Urinary bladder (tissue), 3 donors: ENCODE measurements at regions not wholly inside any gene's neighbourhood (a gene's known extent, or its start where the extent isn't known, plus 50 kb on each side); places are given as distances from the start of the nearest gene placed in this dataset.

Experiments
- DNase-seq: peaks from one replicate; pipeline ENCODE4 v3.0.0-alpha.2; 2015; ENCODE audit errors: extremely low spot score
- H3K27ac ChIP-seq: one replicate; pipeline ENCODE4 v1.5.1; 2013; ENCODE audit warnings: low read depth, mild to moderate bottlenecking, moderate library complexity
- H3K36me3 ChIP-seq: one replicate; pipeline ENCODE4 v1.6.1; 2013; ENCODE audit warnings: mild to moderate bottlenecking, moderate library complexity; ENCODE audit not compliant: insufficient read depth
- H3K4me1 ChIP-seq: one replicate; pipeline ENCODE4 v1.6.1; 2013; ENCODE audit warnings: mild to moderate bottlenecking, moderate library complexity; ENCODE audit not compliant: insufficient read depth
- H3K4me3 ChIP-seq: one replicate; pipeline ENCODE4 v1.5.1; 2013; ENCODE audit warnings: low read depth, low read length
- WGBS: extraction: QIAGEN DNeasy Blood & Tissue Kit; methylation state at CpG from one replicate; pipeline ENCODE4 v1.1.7; 2013; 5-methylcytosine and 5-hydroxymethylcytosine counted together
- donor health status: healthy with polysubstance abuse.
- donor health status: healthy.

DNA sequence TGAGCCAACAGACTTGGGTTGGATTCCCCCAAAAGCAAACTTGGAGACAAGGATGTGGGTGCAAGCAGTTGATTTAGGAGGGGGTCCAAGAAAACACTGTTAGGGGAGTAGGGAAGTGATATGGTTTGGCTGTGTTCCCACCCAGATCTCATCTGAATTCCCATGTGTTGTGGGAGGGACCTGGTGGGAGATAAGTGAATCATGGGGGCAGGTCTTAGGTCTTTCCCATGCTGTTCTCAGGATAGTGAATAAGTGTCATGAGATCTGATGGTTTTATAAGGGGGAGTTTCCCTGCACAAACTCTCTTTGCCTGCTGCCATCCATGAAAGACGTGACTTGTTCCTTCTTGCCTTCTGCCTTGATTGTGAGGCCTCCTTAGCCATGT lies 542.6 kb downstream of the DHX35 start:
- Histone ChIP-seq H3K4me1 (no peaks in the 10 kb centered on the region), H3K4me3 (no peak overlapping the region), H3K27ac (no peak overlapping the region), H3K36me3 (no peaks in the 10 kb centered on the region)
- WGBS: 63% methylated on average over 1 of the region's 1 CpG
- no peak for DNase-seq

DNA sequence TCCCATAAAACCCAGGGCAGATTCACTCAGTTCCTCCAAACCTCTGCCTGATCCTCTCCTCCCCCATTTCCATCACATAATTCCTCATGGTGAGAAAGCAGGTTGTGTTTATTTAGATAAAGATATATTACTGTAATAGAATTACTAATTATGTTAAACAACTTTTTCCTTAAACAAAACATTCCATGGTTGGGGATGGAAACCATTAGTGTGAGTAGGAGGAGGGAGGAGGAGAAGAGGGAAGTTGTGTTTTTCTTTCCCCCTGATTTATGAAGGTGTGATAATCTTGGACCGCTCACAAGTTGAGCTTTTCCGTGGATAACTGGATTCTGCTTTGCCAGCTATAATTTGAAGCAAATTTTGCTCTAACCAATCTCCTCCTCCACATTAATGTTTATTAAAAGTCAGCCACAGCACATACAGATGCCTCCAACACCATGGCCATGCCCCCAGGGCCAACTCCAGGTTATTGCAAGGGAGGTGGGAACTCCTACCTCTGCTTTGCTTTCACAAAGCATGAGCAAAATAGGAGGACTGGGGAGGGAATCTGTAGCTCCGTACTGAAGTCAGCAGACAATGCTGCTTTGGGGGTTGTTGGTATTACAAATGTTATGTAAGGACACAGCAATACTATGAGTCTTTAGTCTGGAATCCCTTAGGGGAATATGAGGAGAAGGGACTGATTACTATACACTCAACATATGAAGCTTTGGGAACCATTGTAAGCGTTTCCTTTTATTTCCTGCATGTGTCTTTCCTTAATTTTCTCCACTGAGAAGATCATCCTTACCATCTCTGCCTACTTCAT lies 542.0 kb downstream of the DHX35 start:
- H3K4me3 ChIP-seq: no peak overlapping the region
- no peaks in the 10 kb centered on the region for H3K4me1 ChIP-seq
- no peaks in the 10 kb centered on the region for H3K36me3 ChIP-seq
- peak; percentile 66 for DNase-seq
- 46% methylated on average over 4 of the region's 4 CpGs for WGBS
- H3K27ac ChIP-seq: no peak overlapping the region

DNA sequence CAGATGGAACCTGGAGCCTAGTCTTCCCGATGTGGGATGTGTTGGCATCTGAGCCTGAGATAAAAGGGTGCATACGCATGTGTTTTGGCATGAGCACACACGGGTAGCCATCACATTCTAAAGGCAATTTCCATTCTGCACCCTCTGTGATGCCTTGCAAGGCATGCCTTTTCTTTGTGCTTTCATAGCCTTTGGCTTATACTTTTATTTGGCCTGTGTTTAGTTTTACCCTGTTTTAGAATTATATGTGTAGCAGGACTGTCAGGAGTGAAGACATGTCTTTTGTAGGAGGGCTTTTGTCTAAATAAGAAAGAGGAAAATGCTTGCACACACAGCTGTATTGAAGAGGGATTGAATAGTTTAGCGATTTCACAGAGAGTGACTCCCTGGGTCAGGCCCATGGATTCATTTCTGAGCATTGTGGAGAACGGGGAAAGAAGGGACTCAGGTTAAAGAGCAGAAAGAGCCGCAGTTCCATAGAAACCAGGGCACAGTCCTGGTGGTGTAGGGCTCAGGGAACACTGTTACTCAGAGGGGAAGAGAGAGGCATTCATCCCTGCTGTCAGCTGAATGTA lies 530.2 kb downstream of the DHX35 start:
- Histone ChIP-seq H3K4me1 (no peaks in the 10 kb centered on the region), H3K36me3 (no peaks in the 10 kb centered on the region), H3K4me3 (no peak overlapping the region), H3K27ac (no peak overlapping the region)
- DNase-seq: no peak
- WGBS: 82% methylated on average over 6 of the region's 6 CpGs

DNA sequence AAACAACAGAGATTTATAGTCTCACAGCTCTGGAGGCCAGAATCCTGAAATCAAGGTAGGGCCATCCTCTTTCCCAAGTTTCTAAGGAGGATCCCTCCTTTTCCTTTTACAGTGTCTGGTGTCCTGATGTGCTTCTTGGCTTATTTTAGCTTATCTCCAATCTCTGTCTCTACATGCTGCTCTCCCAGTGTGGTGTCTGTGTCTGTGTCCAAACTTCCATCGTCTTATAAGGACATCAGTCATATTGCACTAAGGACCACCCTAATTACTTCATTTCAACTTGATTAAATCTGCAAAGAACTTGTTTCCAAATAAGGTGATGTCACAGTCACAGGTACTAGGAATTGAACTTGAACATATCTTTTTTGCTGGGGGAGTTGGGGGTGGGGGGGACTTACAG lies 529.6 kb downstream of the DHX35 start:
- 85% methylated on average over 1 of the region's 1 CpG for WGBS
- no peak overlapping the region for H3K27ac ChIP-seq

DNA sequence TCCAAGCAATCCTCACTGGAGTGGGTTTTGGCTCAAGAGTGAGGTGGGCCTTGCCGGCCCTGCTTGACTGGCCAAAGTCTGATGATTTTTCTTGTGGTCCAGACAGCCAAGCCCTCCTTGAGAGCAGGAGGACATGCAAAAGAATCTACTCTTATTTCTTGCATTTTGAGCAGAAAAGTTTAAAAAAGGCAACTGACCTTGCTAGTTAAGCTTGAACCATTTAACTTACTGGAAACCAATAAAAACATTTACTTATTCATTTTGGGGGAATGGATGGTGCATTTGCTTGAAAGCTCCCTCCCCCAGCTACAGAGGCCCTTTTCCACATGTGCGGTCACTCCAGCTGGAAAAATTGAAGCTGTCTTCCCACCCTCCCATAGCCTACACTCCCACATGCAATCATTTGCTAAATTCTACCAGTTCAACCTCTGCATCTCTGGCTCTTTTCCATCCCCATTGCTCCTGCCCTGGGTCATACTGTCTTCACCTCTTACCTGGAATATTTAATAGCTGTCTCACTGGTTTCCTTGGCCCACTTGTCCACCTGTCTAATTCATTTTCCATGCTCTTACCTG lies 527.9 kb downstream of the DHX35 start:
- DNase-seq: peak; percentile 49
- no peaks in the 10 kb centered on the region for H3K36me3 ChIP-seq
- no peaks in the 10 kb centered on the region for H3K4me1 ChIP-seq
- H3K4me3 ChIP-seq: no peak overlapping the region
- H3K27ac ChIP-seq: no peak overlapping the region
- 65% methylated on average over 2 of the region's 2 CpGs for WGBS

More for the DNA sequence above, 529.6 kb downstream of the DHX35 start:
- no peaks in the 10 kb centered on the region for H3K36me3 ChIP-seq
- H3K4me1 ChIP-seq: no peaks in the 10 kb centered on the region
- H3K4me3 ChIP-seq: no peak overlapping the region
- DNase-seq: no peak

DNA sequence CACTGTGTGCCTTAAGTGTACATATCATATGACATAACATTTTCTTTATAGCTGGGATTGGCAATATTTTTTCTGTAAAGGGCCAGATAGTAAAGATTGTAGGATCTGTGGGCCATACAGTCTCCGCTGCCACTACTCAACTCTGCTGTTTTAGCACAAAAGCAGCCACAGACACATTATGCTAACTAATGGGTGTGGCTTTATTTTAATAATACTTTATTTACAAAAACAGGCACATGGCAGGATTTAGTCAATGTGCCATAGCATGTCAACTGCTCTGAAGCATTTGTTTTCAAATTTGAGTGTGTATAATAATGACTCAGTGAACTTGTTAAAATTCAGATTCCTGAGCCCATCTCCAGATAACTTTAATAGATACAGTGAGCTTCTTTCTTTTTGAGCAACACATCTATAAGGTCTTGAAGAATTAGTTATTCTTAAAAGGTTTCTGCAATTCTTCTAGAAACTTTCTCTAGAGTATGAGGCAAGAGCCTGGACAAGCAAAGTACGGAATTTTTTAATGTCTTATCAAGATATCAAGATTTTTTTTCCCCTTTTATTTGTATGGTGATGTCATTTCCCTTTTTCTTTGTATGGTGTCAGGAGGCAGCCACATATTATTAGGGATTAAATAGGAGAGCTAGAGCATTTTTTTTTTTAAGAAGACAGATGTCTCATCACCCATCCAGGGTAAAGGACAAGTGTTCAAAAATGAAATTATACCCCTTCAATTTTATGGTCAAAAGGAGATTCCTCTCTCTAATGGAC lies 518.3 kb downstream of the DHX35 start:
- Histone ChIP-seq H3K36me3 (no peaks in the 10 kb centered on the region), H3K4me3 (no peak overlapping the region), H3K27ac (no peak overlapping the region), H3K4me1 (no peaks in the 10 kb centered on the region)
- DNase-seq: no peak
- WGBS: 73% methylated on average over 2 of the region's 2 CpGs

DNA sequence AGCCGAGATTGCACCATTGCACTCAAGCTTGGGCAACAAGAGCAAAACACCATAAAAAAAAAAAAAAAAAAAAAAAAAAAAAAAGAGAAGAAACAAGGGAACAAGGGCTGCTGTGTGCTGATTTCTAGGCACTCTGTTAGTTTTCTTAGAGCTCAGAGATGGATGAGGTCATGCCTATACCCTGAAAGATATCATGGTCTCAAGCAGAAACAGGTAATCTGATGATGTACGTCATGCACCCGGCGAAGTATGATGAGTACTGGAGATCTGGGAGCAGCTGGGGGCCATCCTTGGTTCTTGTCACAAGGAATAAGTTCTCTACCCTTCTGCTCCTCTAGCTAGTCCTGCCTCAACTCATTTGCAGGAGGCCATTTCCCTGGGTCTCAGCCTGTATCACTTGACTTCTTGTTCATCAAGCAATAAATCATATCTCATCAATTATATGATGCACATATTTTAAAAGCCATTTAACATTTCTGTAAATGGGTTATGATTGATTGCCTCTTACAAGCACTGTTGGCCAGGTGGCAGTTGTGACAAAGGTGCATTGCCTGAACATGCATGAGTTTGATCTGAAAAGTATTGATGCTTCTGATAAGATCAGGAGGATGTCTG lies 517.2 kb downstream of the DHX35 start:
- Histone ChIP-seq H3K36me3 (no peaks in the 10 kb centered on the region), H3K27ac (no peak overlapping the region), H3K4me1 (no peaks in the 10 kb centered on the region), H3K4me3 (no peak overlapping the region)
- DNase-seq: no peak
- 87% methylated on average over 4 of the region's 4 CpGs for WGBS

DNA sequence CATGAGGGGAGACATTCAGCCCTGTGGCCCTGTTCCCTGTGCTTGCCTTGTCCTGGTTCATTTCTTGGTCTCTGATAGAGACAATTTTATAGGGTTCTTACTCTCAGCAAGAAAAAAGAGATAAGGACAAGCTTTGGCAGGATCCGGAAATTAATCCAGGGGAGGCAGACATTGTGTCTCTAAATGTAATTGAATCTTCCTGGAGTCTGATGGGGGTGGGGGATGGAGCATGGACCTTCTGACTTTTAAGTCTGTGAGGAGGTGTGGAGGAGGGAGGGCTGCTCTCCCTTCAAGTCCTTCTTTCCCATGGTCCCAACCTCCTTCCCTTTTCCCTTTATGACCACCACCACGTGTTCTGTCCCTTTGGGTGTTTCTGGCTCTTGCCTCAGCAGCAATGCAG lies 512.7 kb downstream of the DHX35 start:
- WGBS: 22% methylated on average over 2 of the region's 2 CpGs
- no peaks in the 10 kb centered on the region for H3K36me3 ChIP-seq

DNA sequence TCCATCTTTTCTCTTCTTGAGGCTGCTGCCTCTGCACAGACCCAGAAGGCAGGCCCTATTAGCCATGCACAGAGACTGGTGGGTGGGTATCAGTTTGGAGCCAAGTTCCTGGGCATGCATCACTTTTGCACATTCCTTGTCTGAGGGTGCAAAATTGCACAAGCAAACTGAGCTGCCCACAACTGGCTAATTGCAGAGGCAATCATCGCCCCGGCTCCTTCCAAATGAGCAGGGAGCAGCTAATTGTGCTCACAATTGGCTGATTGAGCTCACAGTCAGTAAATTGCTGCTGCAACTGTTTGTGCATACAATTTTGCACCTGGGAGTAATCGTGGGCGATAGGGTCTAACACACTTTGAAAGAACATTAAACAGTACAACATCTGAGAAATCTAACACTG lies 511.4 kb downstream of the DHX35 start:
- DNase-seq: no peak
- no peaks in the 10 kb centered on the region for H3K4me1 ChIP-seq
- no peak overlapping the region for H3K4me3 ChIP-seq
- H3K27ac ChIP-seq: no peak overlapping the region
- WGBS: 74% methylated on average over 4 of the region's 4 CpGs
- H3K36me3 ChIP-seq: no peaks in the 10 kb centered on the region

More for the DNA sequence above, 512.7 kb downstream of the DHX35 start:
- Histone ChIP-seq H3K4me1 (no peaks in the 10 kb centered on the region), H3K4me3 (no peak overlapping the region), H3K27ac (no peak overlapping the region)
- DNase-seq: peak; percentile 45

DNA sequence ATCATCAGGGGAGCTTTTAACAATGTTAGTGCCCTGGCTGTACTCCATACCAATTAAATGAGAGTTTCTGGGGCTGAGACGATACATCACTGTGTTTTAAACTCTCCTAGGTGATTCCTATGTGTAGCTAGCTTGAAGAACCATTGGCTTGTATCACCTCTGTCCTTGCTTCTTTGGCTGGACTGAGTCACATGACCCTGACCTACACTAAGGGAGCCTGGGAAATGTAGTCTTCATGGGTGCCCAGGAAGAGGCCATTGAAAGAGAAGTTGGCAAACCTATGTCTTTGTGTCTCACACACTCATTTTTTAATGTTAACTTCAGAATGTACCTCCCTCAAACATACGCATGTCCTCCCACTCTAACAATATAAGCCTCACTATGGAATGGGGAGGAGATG lies 506.6 kb downstream of the DHX35 start:
- Histone ChIP-seq H3K27ac (no peak overlapping the region), H3K4me3 (no peak overlapping the region), H3K4me1 (no peaks in the 10 kb centered on the region), H3K36me3 (no peaks in the 10 kb centered on the region)
- WGBS: 83% methylated on average over 2 of the region's 2 CpGs
- DNase-seq: no peak

DNA sequence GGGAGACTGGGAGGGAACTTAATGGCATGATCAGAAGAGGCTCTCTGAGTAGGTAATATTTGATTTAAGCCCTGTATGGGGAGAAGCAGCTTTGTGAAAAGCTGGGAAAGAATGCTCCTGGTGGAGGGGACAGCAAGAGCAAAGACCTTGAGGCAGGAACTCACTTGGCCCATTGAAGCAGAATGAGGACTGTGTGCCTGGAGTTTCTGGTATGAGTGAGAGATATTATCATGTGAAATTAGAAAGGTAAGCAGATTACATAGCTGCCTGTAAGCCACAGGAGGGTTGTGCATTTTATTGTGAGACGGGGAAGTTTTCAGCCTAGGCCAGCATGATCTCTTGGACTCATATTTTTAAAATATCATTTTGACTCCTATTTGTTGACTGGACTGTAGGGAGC lies 502.1 kb downstream of the DHX35 start:
- WGBS: 92% methylated on average over 1 of the region's 1 CpG

DNA sequence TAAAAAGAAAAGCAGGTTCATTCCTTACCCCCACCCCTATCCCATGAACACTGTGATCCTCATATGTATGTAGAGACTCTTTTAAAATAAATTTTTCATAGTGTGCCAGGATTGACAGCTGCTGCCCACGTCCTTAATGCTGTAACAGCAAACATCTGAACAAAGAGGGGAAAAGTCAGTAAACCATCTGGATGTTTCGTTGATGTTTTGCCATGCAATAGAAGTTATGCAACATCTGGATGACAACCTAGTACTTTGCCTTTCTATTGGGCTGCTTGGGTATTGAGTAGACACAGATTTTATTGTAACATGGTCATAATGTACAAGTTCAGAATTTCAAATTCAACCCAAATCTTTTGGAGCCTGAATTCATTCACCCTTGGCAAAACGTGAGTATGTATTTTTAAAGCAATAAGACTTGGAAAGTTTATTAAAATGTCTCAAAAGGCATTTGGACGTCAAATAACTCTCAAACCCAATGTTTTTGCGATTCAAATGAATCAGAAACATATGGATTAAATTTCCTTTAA lies 500.3 kb downstream of the DHX35 start:
- no peaks in the 10 kb centered on the region for H3K4me1 ChIP-seq
- WGBS: 54% methylated on average over 5 of the region's 5 CpGs
- no peaks in the 10 kb centered on the region for H3K36me3 ChIP-seq
- no peak overlapping the region for H3K4me3 ChIP-seq
- H3K27ac ChIP-seq: no peak overlapping the region
- no peak for DNase-seq

More for the DNA sequence above, 502.1 kb downstream of the DHX35 start:
- Histone ChIP-seq H3K27ac (no peak overlapping the region), H3K4me3 (no peak overlapping the region), H3K4me1 (no peaks in the 10 kb centered on the region), H3K36me3 (no peaks in the 10 kb centered on the region)
- no peak for DNase-seq

DNA sequence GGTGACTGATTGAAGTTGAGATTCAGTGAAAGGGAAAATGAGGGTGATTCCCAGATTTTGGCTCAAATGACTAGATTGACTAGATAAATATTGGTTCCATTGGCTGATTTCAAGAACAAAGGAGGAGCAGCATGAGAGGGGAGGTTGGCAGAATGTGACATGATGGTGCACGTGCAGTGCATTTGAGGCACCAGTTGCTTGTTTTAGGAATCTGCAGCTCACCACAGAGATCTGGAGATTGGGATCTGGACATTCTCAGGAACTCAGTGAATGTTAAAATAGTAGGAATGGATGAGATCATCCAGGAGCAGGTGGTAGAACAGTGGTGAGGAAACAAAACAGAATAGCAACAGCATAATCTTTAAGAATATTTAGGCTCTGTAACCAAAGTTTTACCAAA lies 496.3 kb downstream of the DHX35 start:
- WGBS: 84% methylated on average over 1 of the region's 1 CpG
- H3K36me3 ChIP-seq: no peaks in the 10 kb centered on the region
- H3K4me3 ChIP-seq: no peak overlapping the region
- H3K27ac ChIP-seq: no peak overlapping the region
- no peaks in the 10 kb centered on the region for H3K4me1 ChIP-seq
- DNase-seq: no peak
